ENCODE measurements at regions not wholly inside any gene's neighbourhood (a gene's known extent, or its start where the extent isn't known, plus 50 kb on each side); places are given as distances from the start of the nearest gene placed in this dataset.

DNA sequence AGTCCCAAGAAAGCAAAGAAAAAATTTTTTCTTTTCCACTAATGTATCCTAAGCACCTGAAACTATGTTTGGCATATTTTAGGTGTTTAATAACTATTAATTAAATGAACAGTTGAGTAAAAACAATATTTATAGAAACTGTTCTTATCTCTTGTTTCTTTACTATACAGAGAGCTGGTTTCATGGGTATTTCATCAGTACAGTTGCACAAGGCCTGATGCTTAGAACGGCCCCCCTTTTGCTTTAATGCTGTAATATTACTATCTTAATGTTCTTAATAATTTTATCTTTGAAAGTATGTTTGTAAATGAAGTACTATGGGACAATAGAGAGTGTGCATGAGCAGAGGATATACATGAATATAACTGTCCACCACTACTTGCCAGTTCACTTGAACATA, 479.1 kb upstream of the SLIT2 start:
- no peak for DNase-seq

- DNase-seq: no peak
Measured at GRCh38 chr4:19756661-19757060, 495.0 kb upstream of the SLIT2 start.

DNA sequence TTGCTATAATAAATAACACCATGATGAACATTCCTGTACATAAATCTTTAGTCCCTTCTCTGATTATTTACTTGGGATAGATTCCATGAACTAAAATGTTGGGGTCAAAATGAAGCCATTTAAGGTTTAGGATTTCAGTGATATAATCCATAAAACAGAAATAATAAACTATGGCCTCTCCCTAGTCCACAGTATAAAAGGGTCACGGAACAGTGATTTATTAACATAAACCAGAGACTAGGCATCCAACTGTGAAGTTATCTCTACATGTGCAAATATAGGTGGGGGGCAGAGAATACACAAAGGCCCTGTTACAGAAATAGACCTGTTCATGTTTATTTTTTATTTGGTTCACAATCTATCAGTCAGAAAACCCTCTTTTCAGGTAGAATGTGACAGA, 499.1 kb upstream of the SLIT2 start:
- DNase-seq: no peak

DNA sequence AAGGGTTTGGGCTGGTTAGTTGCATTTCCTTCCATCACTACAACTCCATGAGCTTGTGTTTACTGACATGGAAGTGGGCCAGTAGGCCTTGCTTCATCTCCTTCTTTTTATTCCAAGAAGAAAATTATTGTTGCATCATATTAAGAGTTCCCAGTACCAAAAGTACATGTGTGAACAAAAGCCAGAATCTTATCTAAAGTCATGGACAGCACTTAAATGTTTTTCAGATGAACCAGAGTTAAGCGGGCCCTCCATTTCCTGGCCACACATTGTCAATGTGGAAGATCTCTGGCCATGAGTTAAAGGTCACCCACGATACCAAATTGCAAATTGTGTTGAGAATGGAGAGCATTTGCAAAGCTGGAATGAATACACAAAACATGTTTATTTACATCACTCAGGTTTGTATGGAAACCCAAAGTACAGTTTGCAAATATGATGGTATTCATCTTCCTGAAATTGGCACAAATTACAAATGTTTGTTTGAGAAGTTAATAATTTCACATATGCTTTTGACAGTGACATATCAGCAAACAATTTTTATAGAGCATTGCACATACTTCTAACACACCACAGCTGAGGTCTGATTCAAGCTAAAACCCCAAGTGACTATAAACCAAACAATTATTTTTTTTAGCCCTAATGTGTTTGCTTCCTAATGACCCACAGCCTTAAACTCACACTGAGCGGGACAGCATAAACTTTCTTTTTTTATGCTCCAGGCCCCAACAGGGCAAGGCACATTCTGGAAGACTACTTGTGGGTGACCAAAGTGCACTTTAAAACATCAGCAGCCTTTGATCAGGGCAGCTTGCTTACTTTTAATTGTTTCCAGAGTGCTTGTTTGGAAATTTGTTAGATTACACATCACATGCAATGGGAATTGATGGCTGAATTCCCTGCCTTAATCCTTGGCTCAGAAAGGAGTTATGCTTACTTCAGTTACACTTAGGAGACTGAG, 502.9 kb upstream of the SLIT2 start:
- no peak for DNase-seq

GRCh38 chr4:19746377-19746776, 505.3 kb upstream of the SLIT2 start:
- no peak for DNase-seq

DNA sequence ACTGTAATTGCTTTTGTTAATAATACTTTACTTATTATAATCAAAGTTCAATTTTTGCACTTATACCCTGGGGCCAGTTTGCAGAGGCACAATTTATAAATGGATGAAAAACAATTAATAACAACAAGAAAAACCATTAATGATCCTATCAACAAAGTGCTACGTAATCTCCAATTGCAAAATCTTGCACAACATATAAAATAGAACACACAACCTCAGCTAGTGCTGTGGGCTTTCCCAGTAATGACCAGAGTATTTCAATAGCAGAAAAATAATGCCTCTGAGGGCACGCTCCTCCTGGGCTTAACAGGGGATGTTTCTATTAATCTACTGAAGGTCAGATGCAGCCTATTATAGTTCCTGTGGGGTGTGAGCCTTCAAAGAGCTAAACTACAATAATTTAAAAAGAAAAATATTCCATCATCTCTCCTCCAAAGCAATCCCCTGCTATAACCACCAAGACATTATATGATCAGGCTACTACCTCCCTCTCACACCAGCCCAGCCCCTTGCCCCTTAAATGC, 508.5 kb upstream of the SLIT2 start:
- DNase-seq: no peak

- DNase-seq: no peak
Measured at GRCh38 chr4:19739101-19739651, 512.5 kb upstream of the SLIT2 start.

DNA sequence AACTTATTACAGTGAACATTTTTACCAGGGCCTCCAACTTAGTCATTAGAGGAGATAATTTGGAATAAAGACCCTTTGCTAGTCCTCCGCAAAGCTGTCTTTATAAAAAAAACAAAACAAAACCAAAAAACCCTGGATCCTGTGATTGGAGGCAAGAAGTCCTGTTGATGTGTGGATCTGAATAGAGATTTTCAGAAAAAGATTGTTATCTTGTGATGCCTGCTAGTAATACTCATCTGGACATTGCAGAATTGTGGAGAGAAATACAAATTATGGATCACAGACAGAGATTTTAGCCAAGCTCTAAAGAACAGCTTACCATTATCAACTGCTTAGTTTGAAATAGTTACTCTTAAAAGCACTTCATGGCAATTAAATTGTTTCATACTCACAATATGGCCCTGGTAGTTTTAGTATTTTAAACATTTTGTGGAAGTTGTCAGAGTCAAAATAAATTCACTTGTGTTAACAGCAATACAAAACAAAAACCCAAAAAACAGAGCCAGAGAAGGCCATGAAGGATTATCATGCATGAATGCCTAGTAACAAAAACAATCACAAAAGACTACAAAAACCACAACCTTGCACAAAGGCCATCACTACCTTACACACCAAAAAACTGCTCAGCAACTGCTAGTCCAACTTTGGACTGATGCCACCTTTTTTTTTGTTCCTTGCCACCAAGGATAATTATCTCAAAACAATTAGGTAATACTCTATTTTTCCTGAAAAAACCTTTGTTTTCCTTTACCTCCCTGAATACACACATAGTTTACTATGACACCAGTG, 514.5 kb upstream of the SLIT2 start:
- DNase-seq: no peak

GRCh38 chr4:19735012-19735411, 516.7 kb upstream of the SLIT2 start:
- no peak for DNase-seq

GRCh38 chr4:19729886-19730651, 521.6 kb upstream of the SLIT2 start:
- no peak for DNase-seq

- DNase-seq: no peak
Measured at GRCh38 chr4:19728773-19729172, 522.9 kb upstream of the SLIT2 start.

DNA sequence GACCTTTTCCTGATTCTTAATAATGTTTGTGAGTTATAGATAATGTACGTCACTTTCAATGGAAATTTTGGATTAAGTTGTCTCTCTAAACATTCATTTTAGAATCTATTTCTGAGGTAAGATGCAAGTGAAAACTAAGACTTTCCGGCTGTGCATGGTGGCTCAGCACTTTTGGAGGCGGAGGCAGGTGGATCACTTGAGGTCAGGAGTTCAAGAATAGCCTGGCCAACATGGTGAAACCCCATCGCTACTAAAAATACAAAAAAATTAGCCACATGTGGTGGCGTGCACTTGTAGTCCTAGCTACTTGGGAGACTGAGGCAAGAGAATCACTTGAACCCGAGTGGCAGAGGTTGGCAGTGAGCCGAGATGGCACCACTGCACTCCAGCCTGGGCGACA, 524.6 kb upstream of the SLIT2 start:
- no peak for DNase-seq

DNA sequence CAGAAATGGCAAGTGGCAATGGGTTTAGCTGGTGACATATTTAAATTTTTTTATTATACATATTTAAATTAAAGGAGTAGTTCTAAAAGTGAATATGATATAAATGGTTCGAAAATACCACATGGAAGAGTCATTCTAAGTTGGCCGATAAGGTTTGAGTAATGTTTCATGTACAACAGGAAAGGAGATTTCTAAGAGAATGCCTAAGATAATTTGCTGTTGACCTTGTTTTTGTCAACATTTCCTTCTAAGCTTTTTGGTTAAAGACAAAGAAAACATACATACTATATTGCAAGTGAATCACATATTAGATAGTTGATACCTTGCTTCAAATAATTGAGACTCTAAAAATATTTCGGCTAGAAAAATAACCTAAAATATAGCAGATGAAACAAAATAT, 526.6 kb upstream of the SLIT2 start:
- no peak for DNase-seq

GRCh38 chr4:19722404-19722803, 529.3 kb upstream of the SLIT2 start:
- no peak for DNase-seq

DNA sequence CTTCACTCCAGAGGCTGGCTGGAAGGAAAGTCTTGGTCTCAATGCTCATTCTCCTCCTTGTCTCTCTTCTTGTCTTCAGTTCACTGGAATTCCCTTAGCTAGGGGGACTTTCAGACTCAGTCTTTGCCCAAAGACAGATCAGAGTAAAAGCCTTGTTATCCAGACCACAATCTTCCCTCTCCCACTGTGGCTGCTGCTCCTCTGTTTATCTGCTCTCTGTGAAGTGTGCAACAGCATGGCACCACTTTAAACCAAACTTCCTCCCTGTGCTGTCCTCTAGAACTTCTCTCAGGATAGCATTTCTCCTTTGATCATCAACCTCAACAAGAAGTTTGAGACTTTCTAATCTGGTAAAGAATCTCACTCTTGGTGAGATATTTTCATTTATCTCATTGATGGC, 530.1 kb upstream of the SLIT2 start:
- DNase-seq: no peak

GRCh38 chr4:19720610-19721009, 531.1 kb upstream of the SLIT2 start:
- no peak for DNase-seq

GRCh38 chr4:19720190-19720589, 531.5 kb upstream of the SLIT2 start:
- DNase-seq: no peak

- no peak for DNase-seq
Measured at GRCh38 chr4:19711871-19712270, 539.8 kb upstream of the SLIT2 start.

DNA sequence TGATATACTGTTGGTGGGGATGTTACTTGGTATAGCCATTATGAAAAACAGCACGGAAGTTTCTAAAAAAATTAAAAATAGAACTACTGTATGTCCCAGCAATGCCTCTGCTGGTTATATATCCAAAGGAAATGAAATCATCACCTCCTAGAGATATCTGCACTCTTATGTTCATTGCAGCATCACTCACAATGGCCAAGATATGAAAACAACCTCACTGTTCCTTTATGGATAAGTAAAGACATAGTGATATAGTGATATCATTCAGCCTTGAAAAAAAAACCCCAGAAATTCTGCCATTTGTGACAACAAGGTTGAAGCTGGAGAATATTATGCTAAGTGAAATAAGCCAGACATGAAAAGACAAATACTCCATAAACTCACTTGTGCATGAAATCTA, 543.8 kb upstream of the SLIT2 start:
- no peak for DNase-seq

DNA sequence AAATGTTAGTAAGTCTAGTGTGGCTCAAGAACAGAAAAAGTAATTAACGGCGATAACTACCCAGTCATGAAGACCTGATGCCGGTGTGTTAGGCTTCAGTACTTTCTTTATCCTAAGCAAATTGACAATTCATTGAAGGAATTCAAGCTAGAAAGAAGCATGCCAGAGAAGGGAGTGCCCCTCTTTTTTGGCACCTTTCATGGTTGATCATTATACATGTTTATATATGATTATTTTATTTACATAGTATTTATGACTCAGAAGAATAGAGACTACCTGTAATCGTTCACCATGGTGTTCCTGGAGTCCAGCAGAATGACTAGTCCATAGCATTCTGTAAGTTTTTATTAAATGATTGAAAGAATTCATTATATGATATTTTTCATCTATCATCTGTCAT, 548.3 kb upstream of the SLIT2 start:
- no peak for DNase-seq

GRCh38 chr4:19700992-19701391, 550.7 kb upstream of the SLIT2 start:
- DNase-seq: no peak

- no peak for DNase-seq
Measured at GRCh38 chr4:19698961-19699360, 552.7 kb upstream of the SLIT2 start.

DNA sequence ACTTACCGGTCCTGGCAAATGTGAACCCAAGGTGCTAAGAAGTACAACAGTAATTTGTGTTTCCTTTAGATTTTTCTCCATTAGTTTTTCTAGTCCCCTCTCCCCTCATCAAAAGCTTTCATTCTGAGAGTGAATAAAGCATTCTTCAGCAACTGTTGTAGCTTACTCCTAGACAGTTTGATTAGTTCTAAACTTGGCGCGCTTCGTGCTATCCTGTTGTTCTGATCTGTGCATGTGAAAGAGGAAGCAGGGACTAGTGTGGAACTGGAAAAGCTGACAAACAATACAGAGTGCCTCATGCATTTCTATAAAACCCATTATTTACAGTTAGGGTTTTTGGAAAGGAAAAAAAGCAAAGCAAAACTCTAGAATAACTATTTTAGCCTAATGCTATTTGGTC, 556.9 kb upstream of the SLIT2 start:
- DNase-seq: no peak
